COLO668 (cell line): ENCODE measurements at regions not wholly inside any gene's neighbourhood (a gene's known extent, or its start where the extent isn't known, plus 50 kb on each side); places are given as distances from the start of the nearest gene placed in this dataset.

Experiments
- DNase-seq: peaks from one replicate; lab custom pipeline; 2025; ENCODE audit not compliant: unreplicated experiment; lab: John Stamatoyannopoulos, UW

DNA sequence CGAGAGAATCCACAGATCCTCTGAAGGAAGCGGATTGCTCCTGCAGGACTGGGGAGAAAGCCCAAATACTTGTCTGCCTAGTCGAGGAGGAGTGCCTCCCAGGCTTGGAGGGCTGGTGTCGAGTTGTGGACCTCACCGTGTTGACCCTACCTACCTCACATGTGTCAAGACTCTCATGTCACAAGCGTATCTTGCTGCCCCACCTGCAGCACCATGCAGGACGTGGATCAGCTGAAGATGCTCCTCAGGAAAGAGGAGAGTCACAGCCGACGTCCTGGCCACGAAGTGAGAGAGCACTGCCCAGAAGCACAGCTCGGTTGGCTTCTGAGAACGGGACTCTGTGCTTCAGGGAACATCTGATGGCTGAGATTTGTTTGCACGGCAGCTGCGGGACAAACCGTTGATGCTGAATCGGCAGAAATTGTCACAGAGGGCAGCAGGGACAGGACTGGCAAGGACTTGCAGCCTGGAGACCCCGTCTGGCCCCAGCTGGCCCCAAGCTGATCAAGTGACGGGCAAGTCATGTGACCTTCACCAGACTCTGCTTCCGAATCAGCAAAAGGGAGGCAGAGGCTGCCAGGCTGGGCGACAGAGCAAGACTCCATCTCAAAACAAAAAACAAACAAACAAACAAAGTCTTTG lies 119.1 kb upstream of the ITGA1 start:
- DNase-seq = no peak

DNA sequence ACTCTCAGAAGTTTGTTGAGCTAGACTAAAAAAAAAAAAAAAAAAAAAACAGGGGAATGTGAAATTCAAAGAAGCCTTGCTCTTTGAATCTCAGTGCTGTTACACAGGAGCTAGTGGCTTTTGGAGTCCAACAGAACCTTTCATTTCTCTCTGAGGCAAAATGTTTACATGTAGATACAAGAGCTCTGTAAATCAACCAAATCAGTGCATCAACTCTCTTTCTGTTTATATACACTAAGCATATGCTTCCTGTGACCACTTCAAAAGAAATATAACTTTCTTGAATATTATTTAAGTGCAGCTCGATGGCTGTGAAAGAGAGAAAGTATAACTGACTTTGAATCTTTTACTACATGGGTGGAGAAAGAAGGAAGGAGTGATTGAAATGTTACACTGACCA lies 115.3 kb upstream of the ITGA1 start:
- no peak for DNase-seq

DNA sequence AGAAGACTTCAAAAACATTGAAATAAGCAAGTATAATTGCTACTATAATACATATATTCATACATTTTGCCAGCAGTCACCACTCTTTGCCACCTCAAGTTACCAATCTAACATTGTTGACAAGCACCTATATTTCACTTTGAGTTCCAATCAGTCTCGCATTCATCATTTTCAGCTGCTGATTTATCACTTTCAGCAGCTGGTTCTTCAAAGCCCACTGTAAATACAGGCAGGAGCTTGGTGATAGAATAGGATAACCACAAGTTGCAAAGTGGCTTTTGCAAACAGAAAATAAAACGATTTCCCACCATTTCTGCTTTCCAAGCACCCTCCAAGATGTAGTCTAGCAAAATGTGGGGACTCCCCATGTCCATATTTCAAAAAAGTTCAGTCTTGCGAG lies 114.2 kb upstream of the ITGA1 start:
- DNase-seq = no peak

DNA sequence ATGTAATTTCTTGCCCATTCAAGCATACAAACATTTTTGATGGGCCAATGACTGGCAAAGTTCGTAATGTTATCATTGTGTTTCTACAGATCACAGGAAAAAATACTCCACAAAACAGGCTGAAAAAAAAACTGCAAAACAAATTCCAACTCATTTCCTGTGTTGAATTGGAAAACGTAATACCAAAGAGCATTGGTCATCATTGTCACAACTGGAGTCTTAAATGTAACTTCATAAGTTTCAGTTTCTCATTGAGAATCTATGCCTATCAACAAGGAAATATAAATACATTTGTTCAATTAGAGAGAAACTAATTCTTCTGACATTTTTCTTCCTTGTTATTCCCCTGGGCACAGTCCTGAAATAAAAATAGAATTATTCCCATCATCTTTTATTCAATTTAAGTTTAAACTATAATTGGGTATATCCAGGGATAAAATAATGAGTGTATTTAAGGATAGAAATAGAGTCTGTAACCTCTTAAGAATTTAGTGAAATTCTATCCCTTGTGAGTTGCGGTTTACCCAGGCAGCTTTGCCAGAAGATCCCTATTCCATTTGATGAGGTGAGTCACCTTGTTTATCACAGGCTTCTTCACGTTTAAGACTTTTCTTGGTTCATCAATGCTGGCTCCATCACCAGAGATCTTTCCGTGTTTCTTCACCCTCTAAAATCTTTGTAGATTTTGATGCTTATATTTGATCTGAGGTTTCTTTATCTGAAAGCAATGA lies 112.7 kb upstream of the ITGA1 start:
- no peak for DNase-seq

DNA sequence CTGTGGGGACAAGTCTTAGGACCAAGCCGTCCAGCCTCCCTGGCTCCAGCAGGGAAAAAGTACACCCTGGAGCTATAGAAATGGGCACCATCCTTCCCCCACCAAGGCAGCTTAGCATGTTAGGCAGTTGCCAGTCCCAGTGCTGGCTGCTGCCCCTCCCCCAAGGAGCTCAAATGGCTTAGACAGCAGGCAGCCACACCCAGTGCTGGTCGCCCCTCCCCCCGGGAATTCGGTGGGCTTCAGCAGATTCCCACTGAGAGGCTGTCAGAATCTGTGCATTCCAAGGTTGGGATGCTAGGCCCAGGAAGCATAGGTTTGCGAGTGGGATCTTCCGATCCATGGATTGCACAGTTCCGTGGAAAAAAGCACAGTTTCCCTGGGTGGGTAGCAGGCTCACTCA lies 105.2 kb upstream of the ITGA1 start:
- no peak for DNase-seq

DNA sequence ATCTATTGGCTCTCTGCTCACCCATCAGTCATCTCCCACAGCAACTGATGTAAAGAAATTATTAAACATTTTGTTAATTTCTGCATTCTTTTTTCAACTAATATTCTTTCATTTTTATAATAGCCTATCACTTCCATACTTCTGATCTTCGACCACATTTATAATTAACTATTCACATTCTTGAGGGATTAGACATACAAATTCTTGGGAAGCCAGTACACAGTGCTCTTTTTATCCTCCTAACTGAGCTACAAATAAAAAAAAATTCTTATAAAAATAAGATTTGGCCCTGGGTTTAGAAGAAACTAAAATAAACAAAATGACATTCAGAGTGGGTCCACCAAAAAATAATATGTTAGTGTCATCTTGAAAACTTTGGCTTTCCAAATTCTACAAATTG lies 103.7 kb upstream of the ITGA1 start:
- DNase-seq = no peak

DNA sequence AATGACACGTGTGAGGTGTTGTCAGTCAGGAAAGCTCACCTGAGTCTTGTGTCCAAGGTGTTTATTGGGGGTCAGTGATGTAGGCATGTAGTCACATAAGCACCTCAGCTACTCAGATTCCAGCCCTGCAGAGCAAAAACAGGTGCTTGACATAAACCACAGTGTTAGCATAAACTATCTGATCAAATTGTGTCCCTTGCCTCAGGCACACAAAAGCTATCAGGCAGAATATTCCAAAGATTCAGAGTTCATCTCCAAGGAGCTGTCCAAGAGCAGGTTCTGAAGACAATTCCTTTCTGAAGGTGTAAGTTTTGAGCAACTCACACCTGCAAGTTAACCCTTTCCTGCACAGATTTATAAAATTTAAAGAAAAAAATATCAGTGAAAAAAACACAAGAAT lies 102.2 kb upstream of the ITGA1 start:
- no peak for DNase-seq

DNA sequence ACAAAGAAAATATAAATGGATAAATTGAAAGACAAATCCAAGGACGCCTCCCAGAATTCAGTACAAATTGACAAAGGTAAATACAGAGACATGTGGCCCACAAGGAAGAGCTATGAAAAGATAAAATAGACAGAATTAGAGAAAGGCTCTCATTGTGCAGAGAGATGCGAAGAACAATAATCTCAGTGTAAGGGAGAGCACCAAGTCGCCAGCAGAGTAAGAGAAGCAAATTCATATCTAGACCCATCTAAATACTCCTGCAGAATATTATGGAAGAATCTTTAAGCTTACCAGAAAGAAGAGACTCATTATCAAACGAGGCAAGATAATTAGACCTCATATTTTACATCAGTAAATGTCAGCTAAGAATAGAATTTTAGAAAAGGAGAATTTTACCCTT lies 101.7 kb upstream of the ITGA1 start:
- no peak for DNase-seq

DNA sequence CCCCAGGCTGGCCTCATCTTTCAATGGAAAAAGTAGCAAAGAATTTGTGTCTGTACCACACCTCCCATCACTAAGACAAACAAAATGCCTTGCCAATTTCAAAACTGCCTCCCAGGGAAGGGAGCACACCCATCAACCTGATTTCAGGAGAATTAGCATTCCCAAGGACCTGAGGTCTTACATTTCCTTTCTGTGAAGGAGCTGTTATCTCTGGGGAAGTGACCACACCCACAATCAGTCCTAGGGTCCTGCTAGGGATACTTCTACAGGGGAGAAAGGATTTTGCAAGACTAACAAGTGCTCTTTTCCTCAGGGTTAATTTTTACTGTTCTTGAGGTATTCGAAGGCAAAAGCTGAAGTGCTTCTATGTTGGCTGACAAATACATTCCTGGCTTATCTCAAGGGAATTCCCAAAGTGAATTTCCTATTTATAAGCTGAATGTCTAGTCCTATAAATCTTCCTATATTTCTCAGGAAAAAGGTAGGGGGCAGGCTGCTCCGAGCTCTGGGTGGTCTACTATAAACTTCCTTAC lies 97.4 kb upstream of the ITGA1 start:
- no peak for DNase-seq

DNA sequence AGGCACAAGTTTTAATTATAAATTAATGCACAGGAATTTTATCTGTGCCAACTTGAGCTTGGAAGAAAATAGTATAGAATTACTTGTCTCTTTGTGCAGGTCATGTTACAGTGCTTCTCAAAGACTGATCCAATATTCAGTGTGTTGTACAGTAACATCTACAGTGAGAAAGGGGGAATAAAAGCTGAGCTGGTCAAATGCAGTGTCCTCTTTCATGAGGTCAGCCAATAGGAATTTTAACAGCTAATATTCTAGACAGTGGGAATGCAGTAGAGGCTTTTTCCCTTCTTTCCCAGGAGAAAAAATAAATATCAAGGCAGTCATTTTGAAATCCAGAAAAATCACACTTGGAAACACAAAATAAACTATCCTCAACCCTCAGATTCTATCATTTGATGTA lies 95.7 kb upstream of the ITGA1 start:
- no peak for DNase-seq

DNA sequence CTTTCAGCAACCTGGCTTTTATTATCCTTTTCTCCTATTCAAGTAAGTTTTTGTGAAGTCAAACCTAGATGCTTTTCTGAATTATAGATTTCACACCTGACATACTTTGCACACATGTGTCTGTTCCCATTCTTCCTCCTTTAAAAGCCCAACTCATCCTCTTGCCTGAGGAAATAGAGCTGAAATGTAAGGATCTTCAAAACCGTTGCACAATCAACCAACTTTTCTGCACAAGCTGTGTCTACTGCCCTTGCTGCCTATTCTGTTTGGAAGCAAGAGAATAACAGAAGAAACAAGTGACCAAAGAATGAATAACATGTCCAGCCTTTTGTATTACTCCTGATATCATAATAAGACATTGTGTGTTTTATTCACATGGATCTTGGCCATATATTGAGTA lies 95.1 kb upstream of the ITGA1 start:
- no peak for DNase-seq

DNA sequence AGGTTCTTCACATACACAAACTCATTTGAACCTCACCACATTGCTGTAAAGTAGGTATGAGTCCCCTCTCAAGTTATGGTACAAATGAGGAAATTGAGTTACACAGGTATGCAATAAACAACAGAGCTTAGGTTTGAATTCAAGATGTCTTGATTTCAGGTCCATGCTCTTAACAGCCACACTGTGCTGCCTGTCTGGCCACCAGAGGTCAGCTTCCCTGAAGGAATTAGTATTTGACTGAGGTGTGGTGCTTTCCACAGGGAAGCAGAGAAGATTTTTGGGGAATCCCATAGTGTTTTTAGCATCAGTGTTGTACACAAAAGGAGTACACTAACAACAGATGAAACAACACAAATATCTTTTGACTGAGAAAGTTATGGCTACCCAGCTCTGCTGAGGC lies 94.4 kb upstream of the ITGA1 start:
- peak; percentile 0 for DNase-seq

DNA sequence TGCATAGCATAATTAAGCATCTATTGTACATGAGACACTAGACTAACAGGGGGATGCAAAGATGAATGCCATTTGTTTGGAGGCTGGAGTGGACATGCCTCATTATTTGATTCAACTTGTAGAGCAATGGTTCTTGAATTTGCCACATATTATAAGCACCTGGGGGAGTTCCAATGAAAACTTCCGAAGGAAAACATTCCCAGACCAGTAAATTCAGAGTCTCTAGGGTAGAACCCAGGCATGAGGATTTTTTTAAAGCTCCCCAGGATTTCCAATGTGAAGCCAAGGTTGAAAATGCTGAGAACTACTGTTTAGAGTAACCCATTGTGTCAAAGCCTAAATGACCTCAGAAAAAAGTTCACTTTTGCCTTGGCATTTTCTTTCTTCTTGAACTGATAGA lies 93.9 kb upstream of the ITGA1 start:
- no peak for DNase-seq

DNA sequence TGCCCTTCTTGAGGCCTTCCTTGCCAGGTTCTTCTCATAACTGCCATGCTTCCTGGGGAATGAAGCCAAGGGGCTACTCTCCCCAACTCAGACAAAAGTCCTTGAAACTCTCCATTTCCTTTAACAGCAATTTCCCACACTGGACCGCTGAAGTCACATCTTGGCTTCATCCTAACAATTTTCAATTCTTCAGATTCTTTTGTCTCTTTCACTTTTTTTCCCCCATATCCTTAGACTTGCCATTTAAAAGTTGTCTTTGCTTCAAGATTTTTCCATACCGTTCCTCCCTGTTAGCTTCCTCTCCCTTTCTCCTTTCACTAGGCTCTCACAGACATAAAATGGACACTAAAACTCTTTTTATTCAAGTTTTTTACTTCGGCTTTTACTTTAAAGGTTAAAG lies 93.1 kb upstream of the ITGA1 start:
- DNase-seq = no peak

DNA sequence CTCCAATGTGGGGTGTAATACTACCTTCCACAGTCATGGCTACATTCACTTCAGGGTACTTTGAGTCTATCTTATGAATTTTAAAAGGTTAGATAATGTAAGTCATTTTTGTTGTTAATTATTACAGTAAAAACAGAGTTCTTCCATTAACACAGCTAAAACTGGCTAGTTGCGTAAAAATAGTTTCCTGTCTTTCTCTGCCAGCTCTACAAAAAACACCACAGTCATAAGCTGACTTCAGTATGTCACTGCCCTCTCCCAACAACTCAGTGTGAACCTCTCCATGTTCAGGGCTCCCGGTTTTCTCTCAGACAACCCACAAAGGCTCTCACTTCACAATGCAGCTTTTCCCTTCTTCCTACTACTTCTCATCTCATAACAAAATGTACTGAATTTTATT lies 84.8 kb upstream of the ITGA1 start:
- no peak for DNase-seq

DNA sequence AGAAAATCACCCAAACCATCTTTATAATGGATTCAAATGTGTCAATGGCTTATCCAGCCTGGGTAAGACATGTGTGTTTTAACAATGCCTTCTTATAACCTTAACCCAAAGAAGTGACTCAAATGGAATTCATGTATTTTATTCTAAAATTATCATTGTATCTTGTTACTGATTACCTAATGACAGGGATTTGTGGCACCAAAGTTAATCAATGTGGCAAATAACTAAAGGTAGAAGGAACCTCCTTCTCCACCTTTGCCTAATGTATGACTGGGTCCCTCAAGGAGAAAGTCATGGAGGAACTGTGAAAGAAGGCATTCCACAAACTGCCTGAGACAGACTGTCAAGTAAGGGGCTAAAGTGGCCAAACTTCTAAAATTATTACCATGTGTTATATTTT lies 84.4 kb upstream of the ITGA1 start:
- no peak for DNase-seq

DNA sequence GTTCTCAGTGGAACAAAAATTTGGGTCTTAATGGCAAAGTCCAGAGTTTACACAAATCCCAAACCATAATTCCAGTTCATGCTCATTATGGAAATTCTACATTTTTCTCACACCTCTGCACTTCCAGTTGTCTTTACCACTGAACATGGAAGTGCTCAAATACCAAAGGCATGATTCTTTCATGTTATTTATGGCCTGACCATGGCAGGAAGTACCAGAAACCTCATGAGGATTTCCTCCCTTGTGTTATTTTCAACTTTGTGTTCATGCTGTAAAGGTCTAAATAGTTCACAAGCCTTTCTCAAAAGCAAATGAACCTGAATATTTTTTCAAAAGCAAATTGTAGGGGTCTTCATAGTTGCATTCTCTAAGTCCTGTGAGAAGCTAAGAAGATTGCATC lies 82.0 kb upstream of the ITGA1 start:
- no peak for DNase-seq

DNA sequence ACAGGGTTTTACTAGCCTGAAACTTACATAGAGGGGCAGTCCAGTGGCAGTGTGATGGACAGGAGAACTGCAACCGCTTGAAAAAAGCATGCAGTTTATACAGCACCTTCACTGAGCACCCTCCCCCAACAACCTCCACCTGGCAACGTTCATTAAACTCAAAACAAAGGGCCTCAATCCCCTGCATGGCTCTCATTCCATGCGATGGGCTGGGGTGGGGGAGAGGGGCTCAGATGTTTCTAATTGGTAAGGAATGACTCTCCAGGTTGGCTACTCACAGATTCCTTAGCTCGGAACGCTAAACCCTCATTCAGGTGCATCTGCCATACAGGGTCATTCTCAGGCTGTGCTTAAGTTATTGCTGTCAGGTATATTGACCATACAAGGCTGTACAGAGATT lies 80.9 kb upstream of the ITGA1 start:
- DNase-seq = no peak

DNA sequence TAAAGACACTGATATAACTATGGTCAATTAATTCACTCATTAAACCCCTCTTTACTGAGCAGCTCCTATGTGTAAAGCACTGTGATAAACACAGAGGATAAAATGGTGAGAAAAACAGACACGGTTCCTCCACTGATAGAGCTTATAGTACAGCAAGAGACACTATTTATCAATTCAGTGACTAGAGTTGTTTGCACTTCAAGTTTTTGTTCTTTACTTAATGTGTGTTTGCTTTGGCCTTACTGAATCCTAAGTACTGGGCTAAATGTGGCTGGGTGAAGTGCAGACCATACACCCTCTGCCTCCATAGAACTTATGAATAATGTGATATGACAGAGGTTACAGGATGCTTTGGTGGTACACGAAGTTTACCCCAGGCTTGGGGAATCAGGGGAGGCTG lies 80.1 kb upstream of the ITGA1 start:
- no peak for DNase-seq

DNA sequence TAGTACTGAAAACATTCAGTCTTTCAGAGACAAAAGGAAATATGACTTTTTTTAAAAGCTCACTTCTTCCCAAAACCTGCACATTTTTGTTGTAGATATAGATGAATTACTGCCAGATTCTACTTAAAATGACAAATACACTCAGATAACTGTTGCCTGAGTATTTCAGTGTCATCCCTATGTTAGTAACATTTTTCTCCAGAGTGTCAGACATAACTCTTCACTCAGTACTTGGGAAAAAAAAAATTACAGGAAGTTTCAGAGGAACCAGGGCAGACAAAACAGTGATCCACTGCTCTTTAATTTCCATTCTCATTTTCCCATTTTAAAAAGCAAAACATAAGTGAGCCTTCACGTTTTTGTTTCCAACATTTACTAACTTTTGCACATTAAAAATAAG lies 79.3 kb upstream of the ITGA1 start:
- no peak for DNase-seq

DNA sequence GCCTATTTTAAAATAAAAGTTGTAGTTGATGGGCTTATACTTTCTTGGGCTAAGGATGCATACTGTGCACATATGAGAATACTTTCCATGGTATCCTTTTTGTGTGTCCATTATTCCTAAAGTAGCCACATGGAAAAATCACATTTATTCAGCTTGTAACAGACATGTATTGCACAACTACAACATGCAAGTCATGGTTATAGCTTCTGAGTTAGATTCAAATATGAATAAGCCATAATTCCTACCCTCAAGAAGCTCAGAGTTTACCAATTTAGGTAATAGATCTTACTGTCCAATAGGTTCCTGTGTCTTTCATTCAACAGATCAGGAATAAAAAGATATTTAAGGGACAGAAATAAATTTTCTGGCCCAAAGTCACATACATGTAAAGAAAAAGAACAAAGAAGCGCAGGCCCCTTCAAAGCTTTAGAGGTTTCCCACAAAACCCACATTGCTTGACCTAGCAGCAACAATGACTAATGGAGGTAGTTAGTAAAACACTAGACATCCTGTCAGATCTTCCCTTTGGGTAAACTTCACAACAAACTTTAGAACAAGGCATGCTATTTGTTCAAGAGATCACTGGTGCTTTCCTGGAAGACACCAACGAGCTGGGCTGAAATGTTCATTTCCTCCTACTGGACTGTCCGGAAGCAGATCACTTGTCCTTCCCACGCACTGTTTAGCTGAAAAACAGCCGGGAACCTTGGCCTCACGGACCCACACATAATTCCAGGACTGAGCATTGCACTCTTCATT lies 78.4 kb upstream of the ITGA1 start:
- DNase-seq = no peak

DNA sequence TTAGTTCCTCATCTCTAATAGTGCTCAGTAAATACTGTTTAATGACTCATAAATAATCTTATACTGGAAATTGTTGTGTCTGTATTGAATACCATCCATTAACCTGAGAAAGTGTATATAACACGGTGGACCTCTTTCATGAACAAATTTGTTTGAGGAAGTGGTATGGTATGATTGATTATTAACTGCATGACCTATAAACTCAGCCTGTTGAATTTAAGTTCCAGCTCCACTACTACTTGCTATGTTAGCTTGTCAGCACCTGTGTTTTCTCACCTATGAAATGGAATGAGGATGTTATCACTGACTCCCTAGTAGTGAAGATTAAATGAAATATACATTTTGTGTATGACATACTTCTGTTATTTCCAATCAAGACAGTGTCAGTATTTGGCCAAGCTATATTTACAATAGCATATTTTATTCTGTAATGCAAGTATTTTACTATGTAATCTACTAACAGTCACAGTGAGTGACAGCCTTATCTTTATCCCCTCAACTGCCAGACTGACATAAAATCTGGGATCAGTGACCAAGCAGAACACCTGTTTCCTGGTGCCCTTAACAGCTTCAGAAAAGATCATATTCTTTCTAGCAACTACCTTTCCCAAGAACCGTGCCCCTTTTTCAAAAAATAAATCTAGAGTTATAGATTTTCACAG lies 77.3 kb upstream of the ITGA1 start:
- DNase-seq = no peak
